ENCODE measurements at regions not wholly inside any gene's neighbourhood (a gene's known extent, or its start where the extent isn't known, plus 50 kb on each side); places are given as distances from the start of the nearest gene placed in this dataset.

- TF ChIP-seq OSR1 (CRISPR knock-in tag; IDR thresholded peaks at IDR 0.05) (no peak), ZFP3 (CRISPR knock-in tag; IDR thresholded peaks at IDR 0.05) (no peak), GLIS3 (CRISPR knock-in tag; IDR thresholded peaks at IDR 0.05) (no peak), CREB5 (CRISPR knock-in tag; IDR thresholded peaks at IDR 0.05; ENCODE audit: low read depth) (no peak), PATZ1 (CRISPR knock-in tag; IDR thresholded peaks at IDR 0.05; ENCODE audit: borderline replicate concordance) (no peak)
Measured at GRCh38 chr16:80299416-80299815, 241.4 kb upstream of the DYNLRB2 start.
